ENCODE measurements at regions not wholly inside any gene's neighbourhood (a gene's known extent, or its start where the extent isn't known, plus 50 kb on each side); places are given as distances from the start of the nearest gene placed in this dataset.

GRCh38 chr12:45509621-45510020 lies 219.9 kb upstream of the ARID2 start:
- no peak for TF ChIP-seq NFAT5 (CRISPR knock-in tag; IDR thresholded peaks at IDR 0.05)
- TF ChIP-seq HNRNPK (IDR thresholded peaks at IDR 0.05; ENCODE audit: low read depth, low read length, poor library complexity, severe bottlenecking) = no peak
- TF ChIP-seq POLR2AphosphoS2 (IDR thresholded peaks at IDR 0.05; ENCODE audit: low read depth, low read length) = no peak
- TF ChIP-seq CEBPZ (IDR thresholded peaks at IDR 0.05; ENCODE audit: low read length) = no peak
- TF ChIP-seq UBTF (CRISPR knock-in tag; IDR thresholded peaks at IDR 0.05) = no peak
- TF ChIP-seq SUZ12 (IDR thresholded peaks at IDR 0.05; ENCODE audit: low read depth, low read length) = no peak
